ENCODE measurements at regions not wholly inside any gene's neighbourhood (a gene's known extent, or its start where the extent isn't known, plus 50 kb on each side); places are given as distances from the start of the nearest gene placed in this dataset.

- WGBS, result 36% methylated on average over 5 of the region's 5 CpGs
- Histone ChIP-seq H3K4me1 (no peaks in the 10 kb centered on the region), H3K4me3 (no peak overlapping the region), H3K36me3 (no peaks in the 10 kb centered on the region), H3K27me3 (peaks cover 2% of the 10 kb centered on the region), H3K9me3 (no peaks in the 10 kb centered on the region), H3K27ac (no peak overlapping the region)
- TF ChIP-seq EP300 (IDR thresholded peaks at IDR 0.05) (no peak), POLR2AphosphoS5 (IDR thresholded peaks at IDR 0.05) (no peak), CTCF (IDR thresholded peaks at IDR 0.05) (no peak), POLR2A (IDR thresholded peaks at IDR 0.05) (no peak)
- no peak for DNase-seq (ENCODE audit: low spot score in 2 of 2)
Measured at GRCh38 chr1:208298593-208299269, 54.5 kb upstream of the PLXNA2 start.

GRCh38 chr1:208300084-208300770 is 56.0 kb upstream of the PLXNA2 start:
- H3K27me3 ChIP-seq, result peaks cover 2% of the 10 kb centered on the region
- TF ChIP-seq EP300 (IDR thresholded peaks at IDR 0.05) (no peak), POLR2A (IDR thresholded peaks at IDR 0.05) (no peak), POLR2AphosphoS5 (IDR thresholded peaks at IDR 0.05) (no peak), CTCF (IDR thresholded peaks at IDR 0.05) (no peak)
- no peak for DNase-seq (ENCODE audit: low spot score in 2 of 2)
- 59% methylated on average over 7 of the region's 7 CpGs for WGBS
- H3K9me3 ChIP-seq, result no peaks in the 10 kb centered on the region
- H3K36me3 ChIP-seq, result no peaks in the 10 kb centered on the region
- no peak overlapping the region for H3K27ac ChIP-seq
- H3K4me1 ChIP-seq, result no peaks in the 10 kb centered on the region
- no peak overlapping the region for H3K4me3 ChIP-seq

GRCh38 chr1:208302699-208303238 is 58.6 kb upstream of the PLXNA2 start:
- no peak overlapping the region for H3K27ac ChIP-seq
- no peaks in the 10 kb centered on the region for H3K9me3 ChIP-seq

GRCh38 chr1:208303743-208304712 is 59.8 kb upstream of the PLXNA2 start:
- WGBS, result 78% methylated on average over 8 of the region's 8 CpGs
- no peaks in the 10 kb centered on the region for H3K27me3 ChIP-seq

More at GRCh38 chr1:208302699-208303238, 58.6 kb upstream of the PLXNA2 start:
- no peaks in the 10 kb centered on the region for H3K36me3 ChIP-seq
- TF ChIP-seq EP300 (IDR thresholded peaks at IDR 0.05) (no peak), POLR2A (IDR thresholded peaks at IDR 0.05) (no peak), POLR2AphosphoS5 (IDR thresholded peaks at IDR 0.05) (no peak), CTCF (IDR thresholded peaks at IDR 0.05) (no peak)
- no peak for DNase-seq (ENCODE audit: low spot score in 2 of 2)
- H3K27me3 ChIP-seq, result no peaks in the 10 kb centered on the region
- no peaks in the 10 kb centered on the region for H3K4me1 ChIP-seq
- 75% methylated on average over 4 of the region's 4 CpGs for WGBS
- no peak overlapping the region for H3K4me3 ChIP-seq

GRCh38 chr1:208308221-208308620 is 64.0 kb upstream of the PLXNA2 start:
- DNase-seq (ENCODE audit: low spot score in 2 of 2), result no peak
- Histone ChIP-seq H3K4me3 (no peak overlapping the region), H3K27ac (no peak overlapping the region), H3K4me1 (no peaks in the 10 kb centered on the region), H3K9me3 (no peaks in the 10 kb centered on the region), H3K27me3 (peaks cover 5% of the 10 kb centered on the region), H3K36me3 (no peaks in the 10 kb centered on the region)
- WGBS, result 67% methylated on average over 3 of the region's 3 CpGs
- TF ChIP-seq POLR2AphosphoS5 (IDR thresholded peaks at IDR 0.05), result no peak
- no peak for TF ChIP-seq EP300 (IDR thresholded peaks at IDR 0.05)
- TF ChIP-seq POLR2A (IDR thresholded peaks at IDR 0.05), result no peak
- TF ChIP-seq CTCF (IDR thresholded peaks at IDR 0.05), result no peak

More at GRCh38 chr1:208303743-208304712, 59.8 kb upstream of the PLXNA2 start:
- no peak for DNase-seq (ENCODE audit: low spot score in 2 of 2)
- Histone ChIP-seq H3K27ac (no peak overlapping the region), H3K9me3 (no peaks in the 10 kb centered on the region), H3K4me3 (no peak overlapping the region), H3K36me3 (no peaks in the 10 kb centered on the region), H3K4me1 (no peaks in the 10 kb centered on the region)
- TF ChIP-seq POLR2A (IDR thresholded peaks at IDR 0.05) (no peak), EP300 (IDR thresholded peaks at IDR 0.05) (no peak), POLR2AphosphoS5 (IDR thresholded peaks at IDR 0.05) (no peak)
